Mononuclear cell (primary cell): ENCODE measurements at regions not wholly inside any gene's neighbourhood (a gene's known extent, or its start where the extent isn't known, plus 50 kb on each side); places are given as distances from the start of the nearest gene placed in this dataset.

Source experiments
- H3K27me3 ChIP-seq: 2 replicates; pipeline ENCODE4 v1.6.0; 2011; ENCODE audit warnings: low read length, control low read depth; ENCODE audit not compliant: insufficient read depth
- H3K4me1 ChIP-seq: 2 replicates; pipeline ENCODE4 v1.5.1; 2011; ENCODE audit warnings: mild to moderate bottlenecking, low read length, control low read depth; ENCODE audit not compliant: insufficient read depth
- H3K4me3 ChIP-seq: 2 replicates; pipeline ENCODE4 v1.5.1; 2011; ENCODE audit warnings: mild to moderate bottlenecking, low read length, moderate library complexity
- H3K9me3 ChIP-seq: 2 replicates; pipeline ENCODE4 v1.5.1; 2011; ENCODE audit warnings: low read depth, mild to moderate bottlenecking, control low read depth, low read length

- Histone ChIP-seq H3K4me3 (no peak overlapping the region), H3K27me3 (peaks cover 3% of the 10 kb centered on the region), H3K9me3 (no peaks in the 10 kb centered on the region), H3K4me1 (no peaks in the 10 kb centered on the region)
Observed at GRCh38 chr9:88725300-88726019, 190.5 kb downstream of the NXNL2 start.

- Histone ChIP-seq H3K4me3 (no peak overlapping the region), H3K27me3 (peaks cover 3% of the 10 kb centered on the region), H3K9me3 (no peaks in the 10 kb centered on the region), H3K4me1 (no peaks in the 10 kb centered on the region)
Observed at GRCh38 chr9:88726803-88727202, 191.8 kb downstream of the NXNL2 start.

GRCh38 chr9:88730780-88731179 lies 195.8 kb downstream of the NXNL2 start:
- no peaks in the 10 kb centered on the region for H3K27me3 ChIP-seq
- H3K4me3 ChIP-seq, result no peak overlapping the region
- H3K4me1 ChIP-seq, result no peaks in the 10 kb centered on the region
- H3K9me3 ChIP-seq, result no peaks in the 10 kb centered on the region

- Histone ChIP-seq H3K27me3 (no peaks in the 10 kb centered on the region), H3K4me3 (no peak overlapping the region), H3K4me1 (no peaks in the 10 kb centered on the region), H3K9me3 (no peaks in the 10 kb centered on the region)
Observed at GRCh38 chr9:88732128-88732527, 197.2 kb downstream of the NXNL2 start.

- Histone ChIP-seq H3K4me1 (no peaks in the 10 kb centered on the region), H3K9me3 (no peaks in the 10 kb centered on the region), H3K27me3 (no peaks in the 10 kb centered on the region), H3K4me3 (no peak overlapping the region)
Observed at GRCh38 chr9:88733651-88734421, 198.9 kb downstream of the NXNL2 start.

- Histone ChIP-seq H3K9me3 (no peaks in the 10 kb centered on the region), H3K27me3 (no peaks in the 10 kb centered on the region), H3K4me3 (no peak overlapping the region), H3K4me1 (no peaks in the 10 kb centered on the region)
Observed at GRCh38 chr9:88734527-88734926, 199.5 kb downstream of the NXNL2 start.

GRCh38 chr9:88736136-88736637 lies 201.2 kb downstream of the NXNL2 start:
- Histone ChIP-seq H3K4me1 (no peaks in the 10 kb centered on the region), H3K4me3 (no peak overlapping the region), H3K27me3 (no peaks in the 10 kb centered on the region), H3K9me3 (no peaks in the 10 kb centered on the region)

- Histone ChIP-seq H3K9me3 (no peaks in the 10 kb centered on the region), H3K4me1 (no peaks in the 10 kb centered on the region), H3K4me3 (no peak overlapping the region), H3K27me3 (no peaks in the 10 kb centered on the region)
Observed at GRCh38 chr9:88737031-88737430, 202.1 kb downstream of the NXNL2 start.

GRCh38 chr9:88737876-88738275 lies 202.9 kb downstream of the NXNL2 start:
- no peaks in the 10 kb centered on the region for H3K9me3 ChIP-seq
- H3K27me3 ChIP-seq, result no peaks in the 10 kb centered on the region
- H3K4me3 ChIP-seq, result no peak overlapping the region
- no peaks in the 10 kb centered on the region for H3K4me1 ChIP-seq

- H3K4me1 ChIP-seq, result no peaks in the 10 kb centered on the region
- H3K27me3 ChIP-seq, result no peaks in the 10 kb centered on the region
- no peaks in the 10 kb centered on the region for H3K9me3 ChIP-seq
- no peak overlapping the region for H3K4me3 ChIP-seq
Observed at GRCh38 chr9:88738709-88739108, 203.7 kb downstream of the NXNL2 start.

- H3K4me1 ChIP-seq, result no peaks in the 10 kb centered on the region
- H3K27me3 ChIP-seq, result no peaks in the 10 kb centered on the region
- no peak overlapping the region for H3K4me3 ChIP-seq
- H3K9me3 ChIP-seq, result no peaks in the 10 kb centered on the region
Observed at GRCh38 chr9:88739373-88739772, 204.4 kb downstream of the NXNL2 start.

- Histone ChIP-seq H3K4me1 (no peaks in the 10 kb centered on the region), H3K4me3 (no peak overlapping the region), H3K9me3 (no peaks in the 10 kb centered on the region), H3K27me3 (no peaks in the 10 kb centered on the region)
Observed at GRCh38 chr9:88740844-88741243, 205.9 kb downstream of the NXNL2 start.

GRCh38 chr9:88741335-88741734 lies 206.4 kb downstream of the NXNL2 start:
- Histone ChIP-seq H3K27me3 (no peaks in the 10 kb centered on the region), H3K4me1 (no peaks in the 10 kb centered on the region), H3K4me3 (no peak overlapping the region), H3K9me3 (no peaks in the 10 kb centered on the region)

- no peak overlapping the region for H3K4me3 ChIP-seq
- H3K9me3 ChIP-seq, result no peaks in the 10 kb centered on the region
- H3K4me1 ChIP-seq, result no peaks in the 10 kb centered on the region
- no peaks in the 10 kb centered on the region for H3K27me3 ChIP-seq
Observed at GRCh38 chr9:88742483-88742882, 207.5 kb downstream of the NXNL2 start.

- Histone ChIP-seq H3K27me3 (no peaks in the 10 kb centered on the region), H3K4me1 (no peaks in the 10 kb centered on the region), H3K9me3 (no peaks in the 10 kb centered on the region), H3K4me3 (no peak overlapping the region)
Observed at GRCh38 chr9:88742905-88743304, 207.9 kb downstream of the NXNL2 start.
